HG03045 (cell line): ENCODE measurements at regions not wholly inside any gene's neighbourhood (a gene's known extent, or its start where the extent isn't known, plus 50 kb on each side); places are given as distances from the start of the nearest gene placed in this dataset.

ENCODE experiments used
- ATAC-seq: cut with Tn5 transposase; IDR thresholded peaks from one replicate; pipeline ENCODE4 v1.9.1; 2021; ENCODE audit warnings: mild to moderate bottlenecking, moderate library complexity; ENCODE audit not compliant: unreplicated experiment

GRCh38 chr18:73923866-73924265, 223.8 kb downstream of the FBXO15 start:
- ATAC-seq, result no peak

GRCh38 chr18:73920033-73920432, 227.6 kb downstream of the FBXO15 start:
- no peak for ATAC-seq

- no peak for ATAC-seq
These were observed 228.8 kb downstream of the FBXO15 start for GRCh38 chr18:73918816-73919215.

GRCh38 chr18:73917046-73917445, 230.6 kb downstream of the FBXO15 start:
- ATAC-seq, result no peak

- ATAC-seq, result no peak
These were observed 234.1 kb downstream of the FBXO15 start for GRCh38 chr18:73913505-73913904.

GRCh38 chr18:73908323-73908722, 239.3 kb downstream of the FBXO15 start:
- no peak for ATAC-seq

GRCh38 chr18:73901566-73901965, 246.1 kb downstream of the FBXO15 start:
- no peak for ATAC-seq

GRCh38 chr18:73901151-73901550, 246.5 kb downstream of the FBXO15 start:
- no peak for ATAC-seq

- no peak for ATAC-seq
These were observed 247.4 kb downstream of the FBXO15 start for GRCh38 chr18:73900106-73900835.

- no peak for ATAC-seq
These were observed 250.1 kb downstream of the FBXO15 start for GRCh38 chr18:73897517-73897916.

GRCh38 chr18:73896685-73897084, 250.9 kb downstream of the FBXO15 start:
- ATAC-seq, result no peak

- ATAC-seq, result no peak
These were observed 251.9 kb downstream of the FBXO15 start for GRCh38 chr18:73895701-73896100.

GRCh38 chr18:73893880-73894279, 253.8 kb downstream of the FBXO15 start:
- ATAC-seq, result no peak

- ATAC-seq, result no peak
These were observed 255.8 kb downstream of the FBXO15 start for GRCh38 chr18:73891572-73892421.

- no peak for ATAC-seq
These were observed 259.1 kb downstream of the FBXO15 start for GRCh38 chr18:73888565-73888964.

- ATAC-seq, result no peak
These were observed 259.8 kb downstream of the FBXO15 start for GRCh38 chr18:73887801-73888200.

- no peak for ATAC-seq
These were observed 262.8 kb downstream of the FBXO15 start for GRCh38 chr18:73884868-73885267.

GRCh38 chr18:73881396-73881917, 266.2 kb downstream of the FBXO15 start:
- ATAC-seq, result no peak

GRCh38 chr18:73880387-73880786, 267.2 kb downstream of the FBXO15 start:
- ATAC-seq, result no peak

- no peak for ATAC-seq
These were observed 267.9 kb downstream of the FBXO15 start for GRCh38 chr18:73879766-73880165.

- ATAC-seq, result no peak
These were observed 268.3 kb downstream of the FBXO15 start for GRCh38 chr18:73879328-73879727.

- ATAC-seq, result no peak
These were observed 278.5 kb downstream of the FBXO15 start for GRCh38 chr18:73869182-73869581.
